Body of pancreas (tissue), 4 donors: ENCODE measurements at regions not wholly inside any gene's neighbourhood (a gene's known extent, or its start where the extent isn't known, plus 50 kb on each side); places are given as distances from the start of the nearest gene placed in this dataset.

Experiments
- POLR2A ChIP-seq, 3 donors: fragments of 450-650 bp; IDR thresholded peaks; one replicate each; pipeline ENCODE4 v1.6.1; 2016; ENCODE audit warnings: antibody characterized with exemption in 3 of 3, mild to moderate bottlenecking in 2 of 3
- TF ChIP-seq, protein P1 (sequence below), 7 experiments: fragments of 450-650 bp in 4 of 7; fragments of 200-600 bp in 3 of 7; sonication (generic) in 3 of 7; IDR thresholded peaks; one replicate each; pipeline ENCODE4 v1.5.1; 2016 to 2019; ENCODE audit warnings: antibody characterized with exemption in 7 of 7

DNA sequence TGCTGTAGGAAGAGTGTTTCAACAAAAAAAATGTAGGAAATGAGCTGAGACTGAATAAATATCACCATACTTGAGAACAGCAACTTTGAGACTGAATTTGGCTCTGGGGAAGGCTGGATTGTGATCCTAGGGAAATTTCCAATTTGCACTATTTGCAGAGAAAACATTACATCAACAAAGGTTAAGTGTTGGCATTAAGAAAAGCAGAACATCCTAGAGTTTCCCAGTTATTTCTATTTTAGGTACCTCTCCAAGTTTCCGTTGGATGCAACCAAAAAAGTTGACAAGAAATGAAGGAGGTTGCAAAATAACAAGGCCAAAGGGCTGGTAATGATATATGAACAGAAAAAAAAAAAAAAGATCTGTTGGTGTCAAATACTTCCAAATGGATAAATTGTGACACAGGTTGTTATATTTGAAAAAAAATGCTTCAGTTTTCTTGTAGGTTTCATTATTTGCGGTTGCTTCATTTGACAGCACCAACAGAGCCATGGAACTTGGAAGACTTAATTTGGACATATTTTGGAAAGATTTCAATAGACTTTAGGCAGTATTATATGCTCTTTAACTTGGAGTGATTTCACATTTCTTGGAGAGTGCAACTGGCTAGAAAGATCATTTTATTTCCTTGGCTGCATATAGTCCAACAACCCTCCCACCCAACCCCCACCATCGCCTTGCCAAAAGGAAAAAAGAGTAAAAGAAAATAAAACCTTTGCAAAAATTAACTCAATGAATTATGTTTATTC lies 230.8 kb downstream of the ZNF608 start:
- TF ChIP-seq, protein P1, sequence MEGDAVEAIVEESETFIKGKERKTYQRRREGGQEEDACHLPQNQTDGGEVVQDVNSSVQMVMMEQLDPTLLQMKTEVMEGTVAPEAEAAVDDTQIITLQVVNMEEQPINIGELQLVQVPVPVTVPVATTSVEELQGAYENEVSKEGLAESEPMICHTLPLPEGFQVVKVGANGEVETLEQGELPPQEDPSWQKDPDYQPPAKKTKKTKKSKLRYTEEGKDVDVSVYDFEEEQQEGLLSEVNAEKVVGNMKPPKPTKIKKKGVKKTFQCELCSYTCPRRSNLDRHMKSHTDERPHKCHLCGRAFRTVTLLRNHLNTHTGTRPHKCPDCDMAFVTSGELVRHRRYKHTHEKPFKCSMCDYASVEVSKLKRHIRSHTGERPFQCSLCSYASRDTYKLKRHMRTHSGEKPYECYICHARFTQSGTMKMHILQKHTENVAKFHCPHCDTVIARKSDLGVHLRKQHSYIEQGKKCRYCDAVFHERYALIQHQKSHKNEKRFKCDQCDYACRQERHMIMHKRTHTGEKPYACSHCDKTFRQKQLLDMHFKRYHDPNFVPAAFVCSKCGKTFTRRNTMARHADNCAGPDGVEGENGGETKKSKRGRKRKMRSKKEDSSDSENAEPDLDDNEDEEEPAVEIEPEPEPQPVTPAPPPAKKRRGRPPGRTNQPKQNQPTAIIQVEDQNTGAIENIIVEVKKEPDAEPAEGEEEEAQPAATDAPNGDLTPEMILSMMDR (IDR thresholded peaks at IDR 0.05), result no peak
- TF ChIP-seq POLR2A (IDR thresholded peaks at IDR 0.05), result no peak
